SK-N-SH (cell line): ENCODE measurements at regions not wholly inside any gene's neighbourhood (a gene's known extent, or its start where the extent isn't known, plus 50 kb on each side); places are given as distances from the start of the nearest gene placed in this dataset.

Experiments used
- CTCF ChIA-PET: fragments of 300-600, 350-600 bp; formaldehyde crosslinking; extraction: SDS; loops from one replicate; lab custom pipeline; 2021; lab: Yijun Ruan, JAX
- POLR2A ChIA-PET: fragments of 350-600 bp; sonication (Branson Sonifier 250); formaldehyde crosslinking; extraction: SDS; loops from one replicate; lab custom pipeline; 2020; ENCODE audit warnings: antibody characterized with exemption, inconsistent platforms; lab: Yijun Ruan, JAX
- DNase-seq: peaks from one replicate; pipeline ENCODE4 v3.0.0; 2012
- H2AFZ ChIP-seq: fragments of 200-600 bp; sonication (generic); 2 replicates; pipeline ENCODE4 v1.8.1; 2016; ENCODE audit warnings: antibody characterized with exemption, mild to moderate bottlenecking, low read depth
- H3F3A ChIP-seq: fragments of 200-600 bp; sonication (generic); replicated peaks from 2 replicates; pipeline ENCODE3; 2016; ENCODE audit warnings: antibody characterized with exemption, mild to moderate bottlenecking; ENCODE audit not compliant: insufficient read depth
- H3K27ac ChIP-seq, 2 experiments: fragments of 200-500 bp in 1 of 2; fragments of 200-600 bp in 1 of 2; sonication (Bioruptor generic) in 1 of 2; sonication (generic), shearing (Covaris generic) in 1 of 2; 2 replicates each; pipeline versions ENCODE4 v1.5.1 to v1.6.1; 2014 to 2016; ENCODE audit warnings: low read depth in 2 of 2, inconsistent platforms in 1 of 2, low read length in 1 of 2, mild to moderate bottlenecking in 1 of 2, mixed read lengths in 1 of 2
- H3K27me3 ChIP-seq: fragments of 200-600 bp; sonication (generic), shearing (Covaris generic); 2 replicates; pipeline ENCODE4 v1.6.1; 2016; ENCODE audit warnings: mixed run types; ENCODE audit not compliant: insufficient read depth
- H3K36me3 ChIP-seq, 2 experiments: fragments of 200-500 bp in 1 of 2; fragments of 200-600 bp in 1 of 2; sonication (Bioruptor generic) in 1 of 2; sonication (generic) in 1 of 2; replicated peaks in 1 of 2; 2 replicates each; pipeline versions ENCODE3 to v1.5.1; 2014 to 2016; ENCODE audit warnings: low read length in 1 of 2, mild to moderate bottlenecking in 1 of 2; ENCODE audit not compliant: insufficient read depth in 2 of 2, control insufficient read depth in 1 of 2
- H3K4me1 ChIP-seq, 2 experiments: fragments of 200-500 bp in 1 of 2; fragments of 200-600 bp in 1 of 2; sonication (Bioruptor generic) in 1 of 2; sonication (generic), shearing (Covaris generic) in 1 of 2; 2 replicates each; pipeline versions ENCODE4 v1.5.1 to v1.6.1; 2014 to 2016; ENCODE audit warnings: low read depth in 1 of 2, low read length in 1 of 2, mixed run types in 1 of 2; ENCODE audit not compliant: insufficient read depth in 2 of 2, control insufficient read depth in 1 of 2
- H3K4me2 ChIP-seq: fragments of 200-600 bp; sonication (generic), shearing (Covaris generic); 2 replicates; pipeline ENCODE4 v1.6.1; 2017; ENCODE audit warnings: mixed run types
- H3K4me3 ChIP-seq, 2 experiments: fragments of 200-500 bp in 1 of 2; fragments of 200-600 bp in 1 of 2; sonication (Bioruptor generic) in 1 of 2; sonication (generic), shearing (Covaris generic) in 1 of 2; 2 replicates each; pipeline versions ENCODE4 v1.5.1 to v1.8.1; 2014 to 2016; ENCODE audit warnings: low read depth in 2 of 2, inconsistent platforms in 1 of 2, low read length in 1 of 2, mild to moderate bottlenecking in 1 of 2, mixed read lengths in 1 of 2, moderate library complexity in 1 of 2
- H3K79me2 ChIP-seq: fragments of 200-600 bp; sonication (generic); 2 replicates; pipeline ENCODE4 v1.8.1; 2017; ENCODE audit warnings: mild to moderate bottlenecking; ENCODE audit not compliant: insufficient read depth
- H3K9ac ChIP-seq: fragments of 200-600 bp; sonication (generic); 2 replicates; pipeline ENCODE4 v1.6.1; 2017; ENCODE audit warnings: mixed run types
- H3K9me2 ChIP-seq: fragments of 200-600 bp; sonication (generic); 2 replicates; pipeline ENCODE4 v1.6.1; 2017; ENCODE audit warnings: mixed run types
- H3K9me3 ChIP-seq: fragments of 200-600 bp; sonication (generic); 2 replicates; pipeline ENCODE4 v1.6.1; 2017; ENCODE audit warnings: mixed run types, mild to moderate bottlenecking, moderate library complexity
- H4K20me1 ChIP-seq: fragments of 200-600 bp; sonication (generic); 2 replicates; pipeline ENCODE4 v1.6.1; 2017; ENCODE audit warnings: mild to moderate bottlenecking, mixed run types; ENCODE audit not compliant: insufficient read depth
- FOSL2 ChIP-seq: IDR thresholded peaks from 2 replicates; pipeline ENCODE4 v1.4.0; 2012; ENCODE audit warnings: low read depth, mild to moderate bottlenecking, moderate library complexity, borderline replicate concordance
- FOXJ3 ChIP-seq: sonication (generic); formaldehyde crosslinking; IDR thresholded peaks from 2 replicates; pipeline ENCODE4 v1.5.1; 2020; ENCODE audit warnings: mild to moderate bottlenecking, missing genetic modification reagents
- JUND ChIP-seq: IDR thresholded peaks from 2 replicates; pipeline ENCODE4 v1.4.0; 2012
- POLR2AphosphoS5 ChIP-seq: IDR thresholded peaks from 2 replicates; pipeline ENCODE4 v1.6.1; 2012; ENCODE audit warnings: low read depth, low read length
- RCOR1 ChIP-seq: fragments of 150-350 bp; IDR thresholded peaks from 2 replicates; pipeline ENCODE4 v1.6.1; 2017; ENCODE audit warnings: antibody characterized with exemption, low read length
- RXRA ChIP-seq: IDR thresholded peaks from 2 replicates; pipeline ENCODE4 v1.4.0; 2012; ENCODE audit warnings: low read depth, mild to moderate bottlenecking, borderline replicate concordance
- WGBS: methylation state at CpG from one replicate; pipeline ENCODE4 v1.1.6; 2017; ENCODE audit warnings: low lambda C conversion rate; 5-methylcytosine and 5-hydroxymethylcytosine counted together
- TF ChIP-seq, protein P1 (sequence below): IDR thresholded peaks from 2 replicates; pipeline ENCODE4 v1.4.0; 2012; ENCODE audit warnings: low read depth, borderline replicate concordance
- TF ChIP-seq, protein P2 (sequence below): IDR thresholded peaks from 2 replicates; pipeline ENCODE4 v1.4.0; 2012; ENCODE audit warnings: low read depth

DNA sequence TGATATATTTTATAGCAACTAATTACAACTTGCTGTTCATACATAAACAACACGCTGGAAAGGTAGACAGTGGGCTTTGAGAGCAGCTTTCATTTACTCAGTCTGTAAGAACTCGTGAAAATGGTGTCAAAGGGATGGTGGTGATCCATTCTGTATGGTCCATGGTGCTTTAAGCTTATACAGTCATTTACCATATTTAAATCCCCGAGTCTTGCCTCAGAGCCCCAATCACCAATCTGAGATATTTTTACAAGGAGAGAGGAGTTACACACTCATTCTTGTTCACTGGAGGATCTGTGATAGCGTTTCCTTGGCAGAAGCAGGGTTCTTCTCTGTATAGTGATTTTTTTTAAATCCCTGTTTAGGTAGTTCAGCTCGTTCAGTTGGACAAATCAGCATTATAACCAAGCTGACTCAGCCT is 694.6 kb downstream of the USP25 start (continued):
- TF ChIP-seq, protein P1, sequence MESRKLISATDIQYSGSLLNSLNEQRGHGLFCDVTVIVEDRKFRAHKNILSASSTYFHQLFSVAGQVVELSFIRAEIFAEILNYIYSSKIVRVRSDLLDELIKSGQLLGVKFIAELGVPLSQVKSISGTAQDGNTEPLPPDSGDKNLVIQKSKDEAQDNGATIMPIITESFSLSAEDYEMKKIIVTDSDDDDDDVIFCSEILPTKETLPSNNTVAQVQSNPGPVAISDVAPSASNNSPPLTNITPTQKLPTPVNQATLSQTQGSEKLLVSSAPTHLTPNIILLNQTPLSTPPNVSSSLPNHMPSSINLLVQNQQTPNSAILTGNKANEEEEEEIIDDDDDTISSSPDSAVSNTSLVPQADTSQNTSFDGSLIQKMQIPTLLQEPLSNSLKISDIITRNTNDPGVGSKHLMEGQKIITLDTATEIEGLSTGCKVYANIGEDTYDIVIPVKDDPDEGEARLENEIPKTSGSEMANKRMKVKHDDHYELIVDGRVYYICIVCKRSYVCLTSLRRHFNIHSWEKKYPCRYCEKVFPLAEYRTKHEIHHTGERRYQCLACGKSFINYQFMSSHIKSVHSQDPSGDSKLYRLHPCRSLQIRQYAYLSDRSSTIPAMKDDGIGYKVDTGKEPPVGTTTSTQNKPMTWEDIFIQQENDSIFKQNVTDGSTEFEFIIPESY, result no peak
- TF ChIP-seq, protein P2, sequence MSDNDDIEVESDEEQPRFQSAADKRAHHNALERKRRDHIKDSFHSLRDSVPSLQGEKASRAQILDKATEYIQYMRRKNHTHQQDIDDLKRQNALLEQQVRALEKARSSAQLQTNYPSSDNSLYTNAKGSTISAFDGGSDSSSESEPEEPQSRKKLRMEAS, result no peak
- TF ChIP-seq JUND, result no peak
- TF ChIP-seq FOSL2, result no peak
- TF ChIP-seq RXRA, result no peak

DNA sequence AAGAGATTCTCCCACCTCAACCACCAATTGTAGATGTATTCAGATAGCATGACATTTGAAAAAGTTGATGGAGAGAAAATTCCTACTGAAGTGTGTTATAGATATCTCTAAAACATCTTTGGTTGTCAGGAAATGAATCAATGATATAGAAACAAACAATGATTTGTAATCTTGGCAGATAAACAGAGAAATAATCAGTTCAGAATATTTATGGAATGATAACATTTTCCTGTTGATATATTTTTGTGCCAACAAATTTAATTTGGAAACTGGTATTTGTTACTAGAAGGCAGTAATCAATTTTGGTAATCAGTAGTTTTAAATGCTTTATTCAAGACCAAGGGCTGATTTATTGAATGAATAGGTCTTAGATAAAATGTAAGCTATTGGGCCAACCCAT is 695.6 kb downstream of the USP25 start:
- Histone ChIP-seq H3K4me3 (no peak overlapping the region), H2AFZ (no peak overlapping the region), H3F3A (no peaks in the 10 kb centered on the region), H3K27me3 (no peaks in the 10 kb centered on the region), H3K79me2 (no peaks in the 10 kb centered on the region), H3K27ac (peak overlapping the region in 1 of 2 experiments; percentile 43; a peak in 2 of 4 replicates), H4K20me1 (no peaks in the 10 kb centered on the region), H3K4me1 (peaks cover 0 to 3% of the 10 kb centered on the region in 2 experiments; a peak in 2 of 4 replicates), H3K9ac (no peak overlapping the region), H3K9me2 (no peaks in the 10 kb centered on the region), H3K36me3 (no peaks in the 10 kb centered on the region), H3K9me3 (no peaks in the 10 kb centered on the region), H3K4me2 (no peak overlapping the region)
- ChIA-PET CTCF (interaction anchor here (1.0 kb wide), 1 partner anchor 447 kb away, joined by 3 read pairs; no protein-coding TSS in a partner anchor), POLR2A (no interaction called here)
- no peak for DNase-seq
- TF ChIP-seq FOSL2, result no peak
- TF ChIP-seq RCOR1, result 0 out of 2 replicates have a peak, but pooled peaks have one; percentile 3

DNA sequence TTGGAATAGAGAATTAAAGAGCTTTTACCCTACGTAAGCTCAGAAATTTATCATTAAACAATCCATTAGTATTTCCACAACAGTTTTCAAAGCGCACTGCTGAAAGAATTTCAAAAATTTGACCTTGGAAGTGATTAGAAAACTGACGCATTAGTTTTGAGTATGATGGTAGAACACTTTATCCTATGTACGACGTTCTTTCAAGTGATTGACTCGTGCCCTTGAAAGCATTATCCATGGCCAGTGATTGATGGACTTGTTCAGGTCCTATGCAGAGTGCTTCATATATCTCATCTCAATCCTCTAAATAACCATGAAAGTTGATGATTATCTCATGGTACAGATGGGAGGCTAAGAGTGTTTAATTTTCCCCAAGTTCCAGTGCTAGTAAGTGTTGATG is 697.2 kb downstream of the USP25 start:
- no peaks in the 10 kb centered on the region for H3F3A ChIP-seq
- no peaks in the 10 kb centered on the region for H3K9me3 ChIP-seq
- peak overlapping the region in 1 of 2 experiments; percentile 11; a peak in 1 of 4 replicates for H3K27ac ChIP-seq
- 65% methylated on average over 6 of the region's 6 CpGs for WGBS
- no peak overlapping the region for H3K4me3 ChIP-seq
- H3K79me2 ChIP-seq, result no peaks in the 10 kb centered on the region
- no peak overlapping the region for H3K9ac ChIP-seq
- ChIA-PET POLR2A (no interaction called here), CTCF (no interaction called here)
- H2AFZ ChIP-seq, result no peak overlapping the region
- DNase-seq, result no peak
- H4K20me1 ChIP-seq, result no peaks in the 10 kb centered on the region
- no peak for TF ChIP-seq POLR2AphosphoS5
- no peak for TF ChIP-seq FOXJ3
- H3K27me3 ChIP-seq, result no peaks in the 10 kb centered on the region
- peaks cover 0 to 3% of the 10 kb centered on the region in 2 experiments; a peak in 2 of 4 replicates for H3K4me1 ChIP-seq
- no peaks in the 10 kb centered on the region for H3K9me2 ChIP-seq
- H3K36me3 ChIP-seq, result no peaks in the 10 kb centered on the region
- H3K4me2 ChIP-seq, result no peak overlapping the region
